Hypothalamus (tissue), 51 donors: ENCODE measurements at regions not wholly inside any gene's neighbourhood (a gene's known extent, or its start where the extent isn't known, plus 50 kb on each side); places are given as distances from the start of the nearest gene placed in this dataset.
"Not testable (repeated sequence)": the region's sequence is repeated elsewhere in the genome, so short reads cannot be mapped to it uniquely, and the experiment has no call there.

ENCODE experiments used
- DNase-seq, 51 donors: peaks; one replicate each; lab custom pipeline; 2025; lab: John Stamatoyannopoulos, UW

- DNase-seq, result no peak
These were observed 229.4 kb upstream of the RSPO3 start for GRCh38 chr6:126888727-126889725.

DNA sequence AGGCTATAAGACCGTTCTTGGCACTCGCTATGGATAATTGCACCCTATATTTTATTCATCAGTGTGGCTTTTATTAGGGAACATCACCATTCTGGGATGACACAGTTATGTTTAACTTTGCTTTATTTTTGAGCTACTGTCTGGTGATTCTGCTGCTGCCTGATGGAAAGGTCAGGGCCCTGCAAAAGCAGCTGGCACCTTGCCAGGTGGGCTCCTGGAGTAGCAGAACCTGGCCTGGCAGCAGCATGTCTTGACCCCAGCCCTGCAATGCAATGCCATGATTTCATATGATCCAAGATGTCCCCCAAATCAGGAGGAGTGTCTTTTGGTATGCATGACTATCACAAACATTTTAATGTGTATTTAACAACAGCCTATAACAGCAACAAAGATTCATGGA is 228.4 kb upstream of the RSPO3 start:
- DNase-seq, result peak in 1 of 51 donors; percentile 1

- no peak for DNase-seq
These were observed 227.3 kb upstream of the RSPO3 start for GRCh38 chr6:126891158-126891557.

GRCh38 chr6:126892869-126893268 is 225.6 kb upstream of the RSPO3 start:
- DNase-seq, result not testable (repeated sequence)

DNA sequence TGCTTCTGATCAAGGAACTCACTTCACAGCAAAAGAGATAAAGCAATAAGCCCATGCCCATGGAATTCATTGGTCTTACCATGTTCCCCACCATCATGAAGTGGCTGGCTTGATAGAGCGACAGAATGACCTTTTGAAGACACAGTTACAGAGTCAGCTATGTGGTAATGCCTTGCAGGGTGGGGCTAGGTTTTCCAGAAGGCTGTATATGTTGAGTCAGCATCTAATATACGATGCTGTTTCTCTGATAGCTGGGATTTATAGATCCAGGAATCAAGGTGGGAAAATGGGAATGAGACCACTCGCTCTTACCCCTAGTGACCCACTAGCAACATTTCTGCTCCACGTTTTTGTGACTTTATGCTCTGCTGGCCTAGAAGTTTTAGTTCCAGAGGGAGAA is 220.7 kb upstream of the RSPO3 start:
- no peak for DNase-seq

- no peak for DNase-seq
These were observed 214.3 kb upstream of the RSPO3 start for GRCh38 chr6:126904176-126904575.

DNA sequence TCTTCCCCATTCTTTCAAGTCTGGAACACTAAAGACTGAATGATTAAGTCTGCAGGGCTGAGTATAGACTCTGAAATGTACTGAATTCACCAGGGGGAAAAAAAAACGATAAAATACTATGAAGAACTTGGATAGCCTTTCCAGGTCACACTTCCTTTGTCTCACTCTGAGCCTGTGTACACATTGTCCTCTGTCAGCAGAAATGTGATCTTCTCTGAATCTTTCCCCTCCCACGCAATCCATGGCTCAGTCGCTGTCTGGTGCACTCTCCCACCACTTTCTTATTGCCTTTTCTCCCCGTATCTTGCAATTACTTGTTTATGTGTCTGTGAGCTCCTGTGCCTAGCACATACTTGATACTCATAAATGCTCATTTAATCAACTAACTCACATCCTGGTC is 212.6 kb upstream of the RSPO3 start:
- DNase-seq, result no peak

DNA sequence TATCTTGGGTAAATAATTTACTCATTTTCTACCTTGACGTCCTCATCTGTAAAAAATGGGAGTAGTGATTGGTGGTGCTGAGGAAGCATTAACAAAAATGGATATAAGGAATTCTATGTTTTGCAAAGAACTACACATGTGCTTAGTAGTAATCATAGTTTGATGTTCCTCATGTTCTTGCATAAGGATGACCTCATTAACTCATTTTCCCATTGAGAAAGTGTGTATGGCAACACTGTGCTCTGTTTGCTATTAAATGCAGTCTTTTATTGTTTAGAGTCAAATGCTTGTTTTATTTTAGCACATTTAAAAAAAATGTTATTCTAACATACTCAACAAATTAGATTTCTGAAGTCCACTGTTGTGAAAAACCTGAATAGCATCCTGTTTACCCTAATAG is 211.2 kb upstream of the RSPO3 start:
- DNase-seq, result no peak

GRCh38 chr6:126907996-126908395 is 210.5 kb upstream of the RSPO3 start:
- no peak for DNase-seq

DNA sequence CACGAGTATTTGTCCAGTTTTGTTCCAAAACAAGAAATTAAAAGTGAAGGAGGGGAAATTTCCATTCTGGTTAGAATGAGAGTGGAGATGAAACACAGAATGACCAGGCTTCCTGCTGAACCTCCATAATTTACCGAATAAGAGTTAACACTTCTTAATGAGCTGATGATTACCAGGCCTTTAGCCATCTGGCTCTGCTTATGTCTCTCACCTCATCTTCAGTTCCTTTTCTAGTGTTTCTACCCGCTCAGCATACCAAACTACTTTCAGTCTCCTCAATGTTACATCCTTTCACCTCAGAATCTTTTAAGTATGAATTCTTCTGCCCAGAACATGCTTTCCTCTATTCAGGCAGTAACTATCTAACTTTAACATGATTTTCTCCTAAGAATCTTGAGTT is 209.0 kb upstream of the RSPO3 start:
- DNase-seq, result no peak

DNA sequence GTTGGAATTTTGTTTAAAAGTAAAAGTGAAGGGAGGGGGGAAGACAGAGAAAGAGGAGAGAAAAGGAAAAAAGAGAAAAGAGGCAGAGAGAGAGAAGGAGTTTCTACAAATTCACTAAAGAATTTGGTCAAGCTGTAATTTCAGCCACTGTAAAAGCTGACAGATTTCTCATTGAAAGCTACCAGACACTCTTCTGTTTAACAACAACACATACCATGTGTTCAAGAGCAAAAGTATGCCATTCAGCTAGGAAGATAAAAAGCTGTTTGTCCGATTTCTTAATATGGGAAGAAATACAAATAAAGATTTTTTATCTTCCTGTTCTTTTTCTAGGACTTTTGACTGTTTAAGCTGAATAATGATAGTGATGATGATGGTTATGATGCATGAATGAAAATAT is 204.8 kb upstream of the RSPO3 start:
- DNase-seq, result no peak

DNA sequence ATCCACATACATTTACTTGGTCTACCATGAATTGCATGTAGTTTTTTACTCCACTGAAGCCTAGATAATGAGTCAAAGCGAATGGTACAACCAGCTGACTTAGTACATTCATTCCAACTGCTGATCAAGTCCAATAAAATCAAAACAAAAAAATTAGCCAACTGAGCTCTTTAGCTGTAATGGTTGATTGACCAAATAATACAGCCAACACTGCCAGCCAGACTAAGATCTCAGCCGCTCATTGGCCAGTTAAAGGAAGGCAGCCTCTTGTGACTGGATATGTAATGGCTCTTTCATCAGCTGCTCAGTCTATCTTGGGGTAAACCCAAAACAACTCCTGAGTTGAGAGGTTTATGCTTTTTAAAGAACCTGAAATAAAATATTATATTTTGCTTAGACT is 204.3 kb upstream of the RSPO3 start:
- DNase-seq, result no peak

GRCh38 chr6:126914801-126915200 is 203.7 kb upstream of the RSPO3 start:
- no peak for DNase-seq

- DNase-seq, result no peak
These were observed 198.5 kb upstream of the RSPO3 start for GRCh38 chr6:126919947-126920346.

DNA sequence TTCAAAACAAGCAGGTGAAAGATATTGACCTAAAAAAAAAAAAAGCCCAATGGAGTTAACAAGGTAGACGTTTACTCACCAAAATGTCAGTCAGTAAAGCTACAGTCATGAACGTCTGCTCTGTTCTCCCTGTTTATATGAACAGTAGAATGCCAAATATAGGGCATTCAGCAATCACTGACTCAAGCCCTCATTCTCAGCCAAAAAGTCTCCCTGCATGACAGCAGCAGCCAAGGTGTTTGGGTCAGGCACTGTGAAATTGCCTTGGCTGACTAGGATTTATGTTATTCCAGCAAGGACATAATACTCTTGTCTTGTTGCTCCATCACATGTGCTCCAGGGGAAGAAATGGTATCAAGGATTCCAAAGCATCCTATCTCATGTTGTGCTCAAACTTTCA is 194.7 kb upstream of the RSPO3 start:
- DNase-seq, result no peak

GRCh38 chr6:126926926-126927325 is 191.5 kb upstream of the RSPO3 start:
- DNase-seq, result no peak

GRCh38 chr6:126927841-126928240 is 190.6 kb upstream of the RSPO3 start:
- no peak for DNase-seq

- DNase-seq, result no peak
These were observed 181.0 kb upstream of the RSPO3 start for GRCh38 chr6:126937426-126937825.

- no peak for DNase-seq
These were observed 178.7 kb upstream of the RSPO3 start for GRCh38 chr6:126939784-126940183.

DNA sequence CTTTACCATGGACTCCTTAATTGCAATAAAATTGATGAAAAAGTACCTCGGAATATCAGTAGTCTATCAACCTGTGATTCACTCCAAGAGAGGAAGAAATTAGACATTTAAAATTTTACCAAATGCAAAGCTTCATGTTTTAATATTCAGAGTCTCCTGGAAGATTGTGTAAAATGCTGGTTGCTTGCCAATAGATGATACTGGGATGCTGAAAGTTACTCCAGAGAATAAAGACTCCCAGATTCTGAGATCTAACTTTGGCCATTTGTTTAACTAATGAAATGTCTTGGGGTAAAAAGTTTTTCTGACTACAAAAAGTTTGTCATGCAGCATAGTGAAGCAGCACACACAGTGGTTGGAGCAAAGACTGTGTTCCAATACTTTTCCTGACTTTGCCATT is 176.7 kb upstream of the RSPO3 start:
- DNase-seq, result no peak

GRCh38 chr6:126944512-126944911 is 174.0 kb upstream of the RSPO3 start:
- DNase-seq, result no peak

- no peak for DNase-seq
These were observed 173.3 kb upstream of the RSPO3 start for GRCh38 chr6:126945150-126945685.
